Neuronal stem cell (in vitro differentiated cells): ENCODE measurements at regions not wholly inside any gene's neighbourhood (a gene's known extent, or its start where the extent isn't known, plus 50 kb on each side); places are given as distances from the start of the nearest gene placed in this dataset.

Experiments used
- DNase-seq: peaks from one replicate; pipeline ENCODE4 v3.0.0-alpha.2; 2013; ENCODE audit warnings: low spot score
- H2AFZ ChIP-seq: one replicate; pipeline ENCODE4 v1.6.1; 2013; ENCODE audit warnings: mild to moderate bottlenecking, low read length, inconsistent platforms
- H2AK5ac ChIP-seq: 2 replicates; pipeline ENCODE4 v1.6.1; 2013; ENCODE audit warnings: low read depth, mild to moderate bottlenecking, inconsistent platforms, low read length, moderate library complexity, mixed read lengths
- H2BK120ac ChIP-seq: 2 replicates; pipeline ENCODE4 v1.6.1; 2013; ENCODE audit warnings: low read depth, mild to moderate bottlenecking, inconsistent platforms, low read length, moderate library complexity, mixed read lengths
- H2BK12ac ChIP-seq: one replicate; pipeline ENCODE4 v1.6.1; 2013; ENCODE audit warnings: low read length, inconsistent platforms
- H2BK15ac ChIP-seq: 2 replicates; pipeline ENCODE4 v1.6.1; 2013; ENCODE audit warnings: mild to moderate bottlenecking, low read length, inconsistent platforms, mixed read lengths
- H2BK5ac ChIP-seq: one replicate; pipeline ENCODE4 v1.6.1; 2013; ENCODE audit warnings: inconsistent platforms, mild to moderate bottlenecking, low read length, moderate library complexity
- H3K14ac ChIP-seq: one replicate; pipeline ENCODE4 v1.6.1; 2013; ENCODE audit warnings: low read length, inconsistent platforms
- H3K18ac ChIP-seq: 2 replicates; pipeline ENCODE4 v1.6.1; 2013; ENCODE audit warnings: low read length, inconsistent platforms
- H3K23ac ChIP-seq: 2 replicates; pipeline ENCODE4 v1.6.1; 2013; ENCODE audit warnings: low read depth, mild to moderate bottlenecking, mixed read lengths, low read length, inconsistent platforms; ENCODE audit not compliant: poor library complexity
- H3K27ac ChIP-seq: replicated peaks from 3 replicates; pipeline ENCODE4 v1.5.1; 2013; ENCODE audit warnings: low read length, inconsistent platforms
- H3K27me3 ChIP-seq, 3 experiments: 2 replicates each; pipeline ENCODE4 v1.6.1; 2013; ENCODE audit warnings: low read length in 3 of 3, mild to moderate bottlenecking in 2 of 3, inconsistent platforms in 1 of 3, low read depth in 1 of 3, mixed read lengths in 1 of 3, moderate library complexity in 1 of 3; ENCODE audit not compliant: control insufficient read depth in 3 of 3, insufficient read depth in 3 of 3
- H3K36me3 ChIP-seq, 2 donors: replicated peaks in 1 of 2; 2 replicates each; pipeline ENCODE4 v1.6.1; 2013; ENCODE audit warnings: low read length in 2 of 2; ENCODE audit not compliant: control insufficient read depth in 2 of 2, insufficient read depth in 2 of 2
- H3K4ac ChIP-seq: 2 replicates; pipeline ENCODE4 v1.6.1; 2013; ENCODE audit warnings: inconsistent platforms, mild to moderate bottlenecking, low read length, moderate library complexity
- H3K4me1 ChIP-seq, 2 donors: 1 replicate in 1 of 2; 2 replicates in 1 of 2; pipeline ENCODE4 v1.6.1; 2013; ENCODE audit warnings: low read length in 2 of 2, low read depth in 1 of 2; ENCODE audit not compliant: control insufficient read depth in 2 of 2, insufficient read depth in 1 of 2
- H3K4me2 ChIP-seq: one replicate; pipeline ENCODE4 v1.6.1; 2013; ENCODE audit warnings: mild to moderate bottlenecking, low read length, inconsistent platforms; ENCODE audit not compliant: insufficient read depth, poor library complexity, severe bottlenecking
- H3K4me3 ChIP-seq, 2 donors: 2 replicates each; pipeline ENCODE4 v1.5.1; 2013; ENCODE audit warnings: low read length in 2 of 2, mild to moderate bottlenecking in 2 of 2, inconsistent platforms in 1 of 2, moderate library complexity in 1 of 2
- H3K79me1 ChIP-seq: one replicate; pipeline ENCODE4 v1.6.1; 2013; ENCODE audit warnings: low read depth, mild to moderate bottlenecking, inconsistent platforms, low read length, moderate library complexity
- H3K9ac ChIP-seq: one replicate; pipeline ENCODE4 v1.6.1; 2013; ENCODE audit warnings: mild to moderate bottlenecking, low read depth, low read length, inconsistent platforms; ENCODE audit not compliant: poor library complexity
- H3K9me3 ChIP-seq, 2 donors: replicated peaks in 1 of 2; 2 replicates each; pipeline versions ENCODE3 to v1.6.1; 2013; ENCODE audit warnings: low read length in 2 of 2, mild to moderate bottlenecking in 2 of 2, inconsistent platforms in 1 of 2, low read depth in 1 of 2, mixed read lengths in 1 of 2, moderate library complexity in 1 of 2; ENCODE audit not compliant: control insufficient read depth in 2 of 2, insufficient read depth in 1 of 2
- H4K8ac ChIP-seq: one replicate; pipeline ENCODE4 v1.6.1; 2013; ENCODE audit warnings: low read depth, mild to moderate bottlenecking, inconsistent platforms, low read length, moderate library complexity
- H4K91ac ChIP-seq: one replicate; pipeline ENCODE4 v1.6.1; 2013; ENCODE audit warnings: low read length, low read depth, mild to moderate bottlenecking, inconsistent platforms; ENCODE audit not compliant: poor library complexity
- WGBS, 2 donors: extraction: QIAGEN DNeasy Blood & Tissue Kit; methylation state at CpG; one replicate each; pipeline ENCODE4 v1.1.7; 2013; ENCODE audit warnings: missing lambda C conversion rate in 2 of 2, mixed read lengths in 1 of 2; ENCODE audit not compliant: insufficient read length in 2 of 2, insufficient replicate concordance in 1 of 2; ENCODE audit errors: extremely low coverage in 2 of 2; 5-methylcytosine and 5-hydroxymethylcytosine counted together

- Histone ChIP-seq H4K91ac (no peak overlapping the region), H3K27me3 (no peaks in the 10 kb centered on the region), H3K4me2 (no peak overlapping the region), H3K4me1 (peaks cover 0 to 2% of the 10 kb centered on the region in 2 donors), H3K27ac (no peak overlapping the region), H3K9ac (no peak overlapping the region), H3K18ac (no peak overlapping the region), H2BK120ac (no peak overlapping the region), H3K36me3 (no peaks in the 10 kb centered on the region), H3K79me1 (no peaks in the 10 kb centered on the region), H3K4me3 (no peak overlapping the region), H2BK12ac (no peak overlapping the region), H2AFZ (no peak overlapping the region), H3K14ac (no peak overlapping the region), H2AK5ac (no peak overlapping the region), H3K23ac (no peak overlapping the region), H2BK5ac (no peak overlapping the region), H3K9me3 (no peaks in the 10 kb centered on the region), H3K4ac (no peak overlapping the region), H2BK15ac (no peak overlapping the region), H4K8ac (no peak overlapping the region)
- no peak for DNase-seq
- no CpG with 5 or more reads among the region's 3 CpGs for WGBS, 2 donors
Measured at GRCh38 chr2:19140463-19141208, 217.8 kb downstream of the OSR1 start.

GRCh38 chr2:19139386-19139785 is 219.0 kb downstream of the OSR1 start:
- no peak overlapping the region for H3K14ac ChIP-seq
- no peak overlapping the region for H2AK5ac ChIP-seq
- no peak overlapping the region for H3K4me2 ChIP-seq
- no peak overlapping the region for H2AFZ ChIP-seq
- H3K79me1 ChIP-seq, result no peaks in the 10 kb centered on the region
- H3K4me1 ChIP-seq, result peaks cover 0 to 2% of the 10 kb centered on the region in 2 donors
- no peak overlapping the region for H3K4me3 ChIP-seq
- H4K91ac ChIP-seq, result no peak overlapping the region
- no peak overlapping the region for H2BK120ac ChIP-seq
- no peak overlapping the region for H3K23ac ChIP-seq
- H3K27ac ChIP-seq, result no peak overlapping the region
- H3K9me3 ChIP-seq, result peaks cover 0 to 2% of the 10 kb centered on the region in 2 donors
- H3K27me3 ChIP-seq, result peaks cover 0 to 2% (median 0%) of the 10 kb centered on the region in 3 experiments
- H2BK5ac ChIP-seq, result no peak overlapping the region
- no peak for DNase-seq
- H2BK12ac ChIP-seq, result no peak overlapping the region
- H4K8ac ChIP-seq, result no peak overlapping the region
- no peaks in the 10 kb centered on the region for H3K36me3 ChIP-seq
- H3K9ac ChIP-seq, result no peak overlapping the region
- no peak overlapping the region for H2BK15ac ChIP-seq
- no peak overlapping the region for H3K18ac ChIP-seq
- H3K4ac ChIP-seq, result no peak overlapping the region
- no CpG with 5 or more reads among the region's 1 CpG for WGBS, 2 donors

GRCh38 chr2:19138264-19138825 is 220.1 kb downstream of the OSR1 start:
- H3K9ac ChIP-seq, result no peak overlapping the region
- H3K27me3 ChIP-seq, result peaks cover 0 to 2% (median 0%) of the 10 kb centered on the region in 3 experiments
- no peak overlapping the region for H4K8ac ChIP-seq
- H3K4me1 ChIP-seq, result peaks cover 0 to 2% of the 10 kb centered on the region in 2 donors
- H2BK5ac ChIP-seq, result no peak overlapping the region
- H3K4me3 ChIP-seq, result no peak overlapping the region
- no peaks in the 10 kb centered on the region for H3K79me1 ChIP-seq
- H3K4me2 ChIP-seq, result no peak overlapping the region
- H3K14ac ChIP-seq, result no peak overlapping the region
- H3K9me3 ChIP-seq, result peaks cover 0 to 2% of the 10 kb centered on the region in 2 donors
- no peak overlapping the region for H3K18ac ChIP-seq
- H3K23ac ChIP-seq, result no peak overlapping the region
- no peak overlapping the region for H4K91ac ChIP-seq
- H2BK120ac ChIP-seq, result no peak overlapping the region
- no CpG with 5 or more reads among the region's 4 CpGs for WGBS, 2 donors
- no peak overlapping the region for H2AFZ ChIP-seq
- H3K27ac ChIP-seq, result no peak overlapping the region
- H2BK12ac ChIP-seq, result no peak overlapping the region
- DNase-seq, result no peak
- no peak overlapping the region for H2BK15ac ChIP-seq
- H2AK5ac ChIP-seq, result no peak overlapping the region
- H3K36me3 ChIP-seq, result no peaks in the 10 kb centered on the region
- no peak overlapping the region for H3K4ac ChIP-seq

- H3K4ac ChIP-seq, result no peak overlapping the region
- no peak overlapping the region for H3K23ac ChIP-seq
- no peaks in the 10 kb centered on the region for H3K79me1 ChIP-seq
- H3K14ac ChIP-seq, result no peak overlapping the region
- H3K36me3 ChIP-seq, result no peaks in the 10 kb centered on the region
- H2BK5ac ChIP-seq, result no peak overlapping the region
- H2BK12ac ChIP-seq, result no peak overlapping the region
- H4K91ac ChIP-seq, result no peak overlapping the region
- no peak overlapping the region for H2AFZ ChIP-seq
- peaks cover 0 to 2% (median 0%) of the 10 kb centered on the region in 3 experiments for H3K27me3 ChIP-seq
- DNase-seq, result no peak
- peaks cover 0 to 2% of the 10 kb centered on the region in 2 donors for H3K9me3 ChIP-seq
- H3K4me3 ChIP-seq, result no peak overlapping the region
- H3K4me1 ChIP-seq, result peaks cover 0 to 2% of the 10 kb centered on the region in 2 donors
- no peak overlapping the region for H2BK120ac ChIP-seq
- H3K27ac ChIP-seq, result no peak overlapping the region
- no peak overlapping the region for H3K4me2 ChIP-seq
- H2BK15ac ChIP-seq, result no peak overlapping the region
- H4K8ac ChIP-seq, result no peak overlapping the region
- H2AK5ac ChIP-seq, result no peak overlapping the region
- H3K9ac ChIP-seq, result no peak overlapping the region
- no peak overlapping the region for H3K18ac ChIP-seq
Measured at GRCh38 chr2:19137433-19137832, 221.0 kb downstream of the OSR1 start.
